GM18517 (cell line): ENCODE measurements at regions not wholly inside any gene's neighbourhood (a gene's known extent, or its start where the extent isn't known, plus 50 kb on each side); places are given as distances from the start of the nearest gene placed in this dataset.

Experiments used
- ATAC-seq: cut with Tn5 transposase; IDR thresholded peaks from one replicate; pipeline ENCODE4 v1.9.1; 2021; ENCODE audit warnings: mild to moderate bottlenecking, moderate library complexity; ENCODE audit not compliant: unreplicated experiment

- ATAC-seq = peak; percentile 95
These were observed 203.0 kb downstream of the SOCS6 start for GRCh38 chr18:70491734-70492348.

GRCh38 chr18:70489986-70490933 lies 201.4 kb downstream of the SOCS6 start:
- peak; percentile 41 for ATAC-seq

GRCh38 chr18:70489571-70489970 lies 200.7 kb downstream of the SOCS6 start:
- ATAC-seq = no peak

- no peak for ATAC-seq
These were observed 181.1 kb downstream of the SOCS6 start for GRCh38 chr18:70469916-70470315.

- no peak for ATAC-seq
These were observed 180.2 kb downstream of the SOCS6 start for GRCh38 chr18:70468861-70469547.

GRCh38 chr18:70464343-70465114 lies 175.7 kb downstream of the SOCS6 start:
- ATAC-seq = no peak

- no peak for ATAC-seq
These were observed 174.2 kb downstream of the SOCS6 start for GRCh38 chr18:70463085-70463484.

GRCh38 chr18:70462078-70462439 lies 173.2 kb downstream of the SOCS6 start:
- ATAC-seq = no peak

GRCh38 chr18:70461323-70462077 lies 172.7 kb downstream of the SOCS6 start:
- ATAC-seq = no peak

- ATAC-seq = no peak
These were observed 170.9 kb downstream of the SOCS6 start for GRCh38 chr18:70459731-70460130.

- ATAC-seq = no peak
These were observed 170.4 kb downstream of the SOCS6 start for GRCh38 chr18:70459251-70459650.

- ATAC-seq = no peak
These were observed 168.9 kb downstream of the SOCS6 start for GRCh38 chr18:70457788-70458187.

- no peak for ATAC-seq
These were observed 168.4 kb downstream of the SOCS6 start for GRCh38 chr18:70457223-70457622.

GRCh38 chr18:70456376-70456775 lies 167.5 kb downstream of the SOCS6 start:
- ATAC-seq = no peak

GRCh38 chr18:70455731-70456130 lies 166.9 kb downstream of the SOCS6 start:
- no peak for ATAC-seq

- ATAC-seq = peak; percentile 80
These were observed 166.0 kb downstream of the SOCS6 start for GRCh38 chr18:70454704-70455322.

GRCh38 chr18:70453058-70453775 lies 164.4 kb downstream of the SOCS6 start:
- ATAC-seq = no peak

- ATAC-seq = no peak
These were observed 163.7 kb downstream of the SOCS6 start for GRCh38 chr18:70452501-70452900.
